HG03064 (cell line): ENCODE measurements at regions not wholly inside any gene's neighbourhood (a gene's known extent, or its start where the extent isn't known, plus 50 kb on each side); places are given as distances from the start of the nearest gene placed in this dataset.

ENCODE experiments used
- ATAC-seq: cut with Tn5 transposase; IDR thresholded peaks from one replicate; pipeline ENCODE4 v1.9.1; 2021; ENCODE audit warnings: low read depth; ENCODE audit not compliant: unreplicated experiment

GRCh38 chr7:131094685-131095084 lies 233.0 kb upstream of the MKLN1 start:
- no peak for ATAC-seq

GRCh38 chr7:131095346-131095745 lies 232.3 kb upstream of the MKLN1 start:
- ATAC-seq, result no peak

GRCh38 chr7:131096267-131096927 lies 231.3 kb upstream of the MKLN1 start:
- ATAC-seq, result no peak

- ATAC-seq, result no peak
Measured at GRCh38 chr7:131097662-131098376, 229.9 kb upstream of the MKLN1 start.

- no peak for ATAC-seq
Measured at GRCh38 chr7:131098527-131098926, 229.1 kb upstream of the MKLN1 start.

- ATAC-seq, result no peak
Measured at GRCh38 chr7:131100357-131101054, 227.2 kb upstream of the MKLN1 start.

GRCh38 chr7:131103997-131104396 lies 223.7 kb upstream of the MKLN1 start:
- no peak for ATAC-seq

- ATAC-seq, result no peak
Measured at GRCh38 chr7:131104596-131105293, 222.9 kb upstream of the MKLN1 start.

GRCh38 chr7:131105294-131105798 lies 222.3 kb upstream of the MKLN1 start:
- ATAC-seq, result no peak

GRCh38 chr7:131105799-131106680 lies 221.6 kb upstream of the MKLN1 start:
- peak; percentile 30 for ATAC-seq

GRCh38 chr7:131106681-131107336 lies 220.9 kb upstream of the MKLN1 start:
- no peak for ATAC-seq

GRCh38 chr7:131107337-131108211 lies 220.1 kb upstream of the MKLN1 start:
- peak; percentile 42 for ATAC-seq

- no peak for ATAC-seq
Measured at GRCh38 chr7:131108212-131108940, 219.3 kb upstream of the MKLN1 start.

- ATAC-seq, result no peak
Measured at GRCh38 chr7:131109011-131109758, 218.5 kb upstream of the MKLN1 start.

GRCh38 chr7:131109759-131110296 lies 217.8 kb upstream of the MKLN1 start:
- ATAC-seq, result no peak

GRCh38 chr7:131110297-131111080 lies 217.2 kb upstream of the MKLN1 start:
- ATAC-seq, result no peak
